Upper lobe of left lung (tissue), 4 donors: ENCODE measurements at regions not wholly inside any gene's neighbourhood (a gene's known extent, or its start where the extent isn't known, plus 50 kb on each side); places are given as distances from the start of the nearest gene placed in this dataset.

ENCODE experiments used
- CTCF ChIP-seq, 6 experiments: fragments of 450-650 bp in 4 of 6; fragments of 200-600 bp in 2 of 6; sonication (generic) in 2 of 6; IDR thresholded peaks; one replicate each; pipeline ENCODE4 v1.5.1; 2016 to 2019; ENCODE audit warnings: antibody characterized with exemption in 6 of 6
- EP300 ChIP-seq, 4 donors: sonication (generic); formaldehyde crosslinking; IDR thresholded peaks; one replicate each; pipeline ENCODE4 v1.5.1; 2017; ENCODE audit warnings: antibody characterized with exemption in 4 of 4, control low read depth in 2 of 4
- POLR2AphosphoS5 ChIP-seq, 2 donors: sonication (generic); formaldehyde crosslinking; IDR thresholded peaks; one replicate each; pipeline ENCODE4 v1.5.1; 2017; ENCODE audit warnings: antibody characterized with exemption in 2 of 2

GRCh38 chr13:92974905-92975429 lies 251.6 kb upstream of the GPC6 start:
- no peak for TF ChIP-seq POLR2AphosphoS5 (IDR thresholded peaks at IDR 0.05)
- TF ChIP-seq CTCF (IDR thresholded peaks at IDR 0.05): no peak
- TF ChIP-seq EP300 (IDR thresholded peaks at IDR 0.05): no peak
